Activated T-cell treated with anti-CD3 and anti-CD28 coated beads for 24 hours (primary cell): ENCODE measurements at regions not wholly inside any gene's neighbourhood (a gene's known extent, or its start where the extent isn't known, plus 50 kb on each side); places are given as distances from the start of the nearest gene placed in this dataset.
"Not testable (repeated sequence)": the region's sequence is repeated elsewhere in the genome, so short reads cannot be mapped to it uniquely, and the experiment has no call there.

Source experiments
- DNase-seq: peaks from one replicate; pipeline ENCODE4 v3.0.0-alpha.2; 2020; ENCODE audit warnings: low read depth

DNA sequence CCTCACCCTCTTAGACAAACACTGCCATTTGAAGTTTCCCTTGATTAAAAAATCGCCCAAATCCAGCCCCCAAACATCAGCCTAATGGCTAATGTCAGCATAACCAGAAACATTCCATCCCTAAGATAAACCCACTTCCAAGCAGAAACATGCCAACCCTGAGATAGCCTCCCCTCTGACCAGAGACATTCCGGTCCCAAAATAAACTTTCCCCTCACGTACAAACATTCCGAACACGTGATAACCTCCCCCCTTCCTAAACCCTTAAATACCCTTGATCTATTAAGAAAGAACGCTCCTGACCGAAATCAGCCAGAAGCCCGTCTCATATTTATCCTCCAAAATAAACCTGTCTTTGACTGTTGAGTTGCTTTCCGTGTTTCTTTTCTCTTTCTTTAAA is 237.2 kb downstream of the ASMT start:
- DNase-seq = no peak

DNA sequence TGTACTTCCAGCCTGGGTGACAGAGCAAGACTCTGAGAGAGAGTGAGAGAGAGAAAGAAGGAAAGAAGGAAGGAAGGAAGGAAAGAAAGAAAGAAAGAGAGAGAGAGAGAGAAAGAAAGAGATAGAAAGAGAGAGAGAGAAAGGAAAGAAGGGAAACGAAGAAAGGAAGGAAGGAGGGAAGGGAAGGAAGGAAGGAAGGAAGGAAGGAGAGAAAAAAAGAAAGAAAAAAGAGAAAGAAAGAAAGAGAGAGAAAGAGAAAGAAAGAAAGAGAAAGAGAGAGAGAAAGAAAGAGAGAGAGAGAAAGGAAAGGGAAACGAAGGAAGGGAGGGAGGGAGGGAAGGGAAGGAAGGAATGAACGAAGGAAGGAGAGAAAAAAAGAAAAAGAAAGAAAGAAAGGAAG is 238.6 kb downstream of the ASMT start:
- DNase-seq = no peak

DNA sequence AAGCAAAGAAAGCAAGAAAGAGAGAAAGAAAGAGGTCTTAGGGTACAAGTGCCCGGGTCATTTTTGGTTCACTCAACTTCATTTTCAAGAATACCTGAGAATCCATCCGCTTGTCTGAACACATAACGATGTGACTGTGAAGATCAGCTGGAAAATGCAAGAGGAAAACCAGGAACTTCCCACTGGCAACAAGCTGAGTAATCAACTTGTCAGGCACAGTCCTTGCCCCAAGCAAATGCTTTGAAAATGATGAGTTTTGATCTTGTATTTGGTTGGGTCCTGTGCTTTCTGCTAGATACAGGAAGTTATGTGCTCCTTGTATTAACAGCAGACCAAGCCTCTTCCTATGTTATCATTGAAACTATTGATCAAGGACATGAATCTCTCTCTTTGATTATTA is 239.1 kb downstream of the ASMT start:
- no peak for DNase-seq

DNA sequence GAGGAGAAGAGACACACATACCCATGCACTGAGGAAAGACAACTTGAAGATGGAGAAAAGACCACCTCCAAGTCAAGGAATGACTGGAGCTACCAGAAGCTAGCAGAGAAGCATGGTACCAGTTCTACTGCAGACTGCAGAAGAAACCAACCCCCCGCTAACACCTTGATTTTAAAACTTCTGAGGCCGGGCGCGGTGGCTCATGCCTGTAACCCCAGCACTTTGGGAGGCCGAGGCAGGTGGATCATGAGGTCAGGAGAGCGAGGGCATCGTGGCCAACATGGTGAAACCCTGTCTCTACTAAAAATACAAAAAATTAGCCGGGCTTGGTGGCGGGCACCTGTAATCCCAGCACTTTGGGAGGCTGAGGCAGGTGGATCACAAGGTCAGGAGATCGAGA is 240.0 kb downstream of the ASMT start:
- DNase-seq = not testable (repeated sequence)

DNA sequence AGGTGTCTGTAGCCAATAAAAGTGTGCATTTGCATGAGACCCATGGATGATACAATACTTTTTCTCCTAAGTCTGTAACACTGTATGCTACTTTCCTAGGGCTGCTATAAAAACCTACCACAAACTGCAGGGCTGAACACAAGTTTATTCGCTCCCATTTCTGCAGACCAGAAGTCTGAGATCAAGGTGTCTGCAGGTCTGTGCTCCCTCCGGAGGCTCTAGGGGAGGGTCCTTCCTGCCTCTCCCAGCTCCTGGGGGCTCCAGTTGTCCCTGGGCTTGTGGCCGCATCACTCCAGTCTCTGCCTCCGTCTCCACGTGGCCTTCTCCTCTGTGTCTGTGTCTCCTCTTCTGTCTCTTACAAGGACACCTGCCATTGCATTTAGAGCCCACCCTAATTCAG is 244.4 kb downstream of the ASMT start:
- not testable (repeated sequence) for DNase-seq

DNA sequence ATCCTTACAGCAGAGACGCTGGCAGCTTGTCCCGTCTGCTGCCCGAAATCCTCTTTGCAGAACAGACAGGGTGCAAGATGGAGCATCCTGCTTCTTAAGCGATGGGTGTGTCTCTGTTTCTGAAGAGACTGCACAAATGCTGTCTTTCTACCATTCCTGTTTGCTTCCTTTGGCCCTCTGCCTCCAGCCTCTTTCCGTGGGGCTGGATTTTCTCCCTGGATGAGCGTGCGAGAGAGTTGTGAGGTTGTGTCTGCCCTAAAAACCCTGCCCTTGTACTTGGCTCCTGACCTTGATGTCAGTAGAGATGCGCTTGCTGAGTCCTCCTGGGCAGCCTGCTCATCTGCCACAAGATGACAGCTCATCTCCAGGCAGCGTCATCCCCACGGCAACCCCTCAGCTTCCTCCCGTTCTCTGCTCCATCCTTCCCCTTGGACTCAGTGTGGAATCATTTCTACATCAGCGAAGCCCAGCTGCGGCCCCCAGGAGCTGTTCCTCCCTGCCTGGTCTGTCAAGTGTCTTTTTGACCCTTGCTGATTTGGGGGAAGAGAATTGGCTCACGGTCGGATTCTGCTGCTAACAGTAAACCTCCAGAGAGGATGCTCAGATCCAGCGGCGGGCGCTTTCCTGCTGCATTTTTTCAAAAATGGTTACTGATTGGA is 246.2 kb downstream of the ASMT start:
- DNase-seq = no peak

DNA sequence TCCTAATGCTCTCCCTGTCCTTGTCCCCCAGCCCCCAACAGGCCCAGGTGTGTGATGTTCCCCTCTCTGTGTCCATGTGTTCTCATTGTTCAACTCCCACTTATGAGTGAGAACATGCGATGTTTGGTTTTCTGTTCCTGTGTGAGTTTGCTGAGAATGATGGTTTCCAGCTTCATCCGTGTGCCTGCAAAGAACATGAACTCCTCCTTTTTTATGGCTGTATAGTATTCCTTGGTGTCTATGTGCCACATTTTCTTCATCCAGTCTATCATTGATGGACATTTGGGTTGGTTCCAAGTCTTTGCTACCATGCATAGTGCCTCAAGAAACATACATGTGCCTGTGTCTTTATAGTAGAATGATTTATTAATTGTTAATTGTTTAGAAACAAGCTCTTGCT is 249.1 kb downstream of the ASMT start:
- not testable (repeated sequence) for DNase-seq

DNA sequence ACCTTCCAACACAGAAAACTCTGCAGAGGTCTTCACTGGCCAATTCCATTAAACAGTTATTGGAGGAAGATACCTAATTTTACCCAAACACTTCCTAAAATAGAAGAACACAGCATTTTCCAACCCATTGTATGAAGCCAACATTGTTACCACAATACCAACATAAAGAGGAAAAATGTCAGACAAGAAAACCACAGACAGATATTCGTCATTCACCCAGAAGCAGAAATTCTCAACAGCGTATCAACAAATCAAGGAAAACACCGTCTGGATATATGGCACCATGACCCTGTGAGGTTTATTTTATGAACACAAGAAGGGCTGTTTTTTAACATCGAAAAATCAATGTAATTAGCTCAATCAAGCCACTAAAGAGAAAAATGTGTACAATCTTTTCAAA is 255.6 kb downstream of the ASMT start:
- DNase-seq = no peak

DNA sequence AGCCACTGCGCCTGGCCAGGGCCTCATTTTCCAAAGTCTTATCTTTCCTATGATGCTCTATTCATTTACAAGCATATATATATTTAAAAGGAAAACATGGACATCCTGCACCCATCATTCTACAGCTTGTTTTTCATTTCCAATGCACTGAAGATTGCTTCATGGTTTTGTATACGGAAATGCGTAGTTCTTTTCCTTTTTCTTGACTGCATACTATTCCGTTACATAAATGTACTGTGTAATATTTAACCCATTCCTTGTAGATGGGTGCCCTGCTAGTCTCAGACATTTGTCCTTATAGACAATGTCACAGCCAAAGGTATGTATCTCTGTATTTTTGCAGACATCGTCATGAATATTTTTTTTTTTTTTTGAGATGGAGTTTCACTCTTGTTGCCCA is 257.0 kb downstream of the ASMT start:
- no peak for DNase-seq

DNA sequence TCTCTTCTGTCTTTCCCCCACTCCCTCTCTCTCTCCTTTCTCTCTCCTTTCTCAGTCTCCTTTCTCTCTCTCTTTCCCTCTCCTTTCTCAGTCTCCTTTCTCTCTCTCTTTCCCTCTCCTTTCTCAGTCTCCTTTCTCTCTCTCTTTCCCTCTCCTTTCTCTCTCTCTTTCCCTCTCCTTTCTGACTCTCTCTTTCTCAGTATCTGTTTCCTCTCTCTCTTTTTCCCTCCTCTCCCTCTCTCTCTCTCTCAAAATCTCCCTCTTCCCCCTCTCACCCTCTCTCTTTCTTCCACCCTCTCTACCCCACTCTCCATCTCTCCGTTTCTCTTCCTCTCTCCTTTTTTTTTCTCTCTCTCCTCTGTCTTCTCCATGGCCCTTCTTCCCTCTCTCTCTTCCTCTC is 258.8 kb downstream of the ASMT start:
- no peak for DNase-seq

DNA sequence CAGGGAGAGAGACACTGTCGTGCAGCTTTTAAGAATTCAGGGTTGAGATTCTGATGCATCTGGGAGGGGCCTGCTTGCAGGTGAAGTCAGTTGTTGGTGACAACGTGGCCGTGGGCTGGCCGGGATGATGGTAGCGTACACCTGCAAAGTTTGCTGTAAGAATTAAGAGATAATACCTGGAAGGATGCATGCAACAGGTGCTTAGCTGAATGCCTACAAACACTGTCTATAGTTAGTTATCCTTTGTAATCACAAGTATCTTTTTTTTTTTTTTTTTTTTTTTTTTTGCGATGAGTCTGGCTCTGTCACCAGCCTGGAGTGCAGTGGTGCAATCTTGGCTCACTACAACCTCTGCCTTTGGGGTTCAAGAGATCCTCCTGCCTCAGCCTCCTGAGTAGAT is 259.6 kb downstream of the ASMT start:
- no peak for DNase-seq

DNA sequence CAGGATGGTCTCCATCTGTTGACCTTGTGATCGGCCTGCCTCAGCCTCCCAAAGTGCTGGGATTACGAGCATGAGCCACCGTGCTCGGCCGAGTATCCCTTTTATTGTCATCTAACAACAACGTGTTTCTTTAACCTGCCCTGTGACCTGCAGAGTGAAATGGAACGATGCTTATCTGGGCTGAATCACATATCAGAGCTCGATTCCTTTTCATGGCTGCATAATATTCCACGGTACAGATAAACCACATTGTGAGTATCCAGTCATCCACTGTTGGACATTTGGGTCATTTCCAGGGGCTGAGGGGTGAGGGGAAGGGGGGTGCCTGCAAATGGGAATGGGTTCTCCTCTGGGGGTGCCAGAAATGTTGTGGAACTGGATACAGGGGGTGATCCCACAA is 260.0 kb downstream of the ASMT start:
- no peak for DNase-seq

DNA sequence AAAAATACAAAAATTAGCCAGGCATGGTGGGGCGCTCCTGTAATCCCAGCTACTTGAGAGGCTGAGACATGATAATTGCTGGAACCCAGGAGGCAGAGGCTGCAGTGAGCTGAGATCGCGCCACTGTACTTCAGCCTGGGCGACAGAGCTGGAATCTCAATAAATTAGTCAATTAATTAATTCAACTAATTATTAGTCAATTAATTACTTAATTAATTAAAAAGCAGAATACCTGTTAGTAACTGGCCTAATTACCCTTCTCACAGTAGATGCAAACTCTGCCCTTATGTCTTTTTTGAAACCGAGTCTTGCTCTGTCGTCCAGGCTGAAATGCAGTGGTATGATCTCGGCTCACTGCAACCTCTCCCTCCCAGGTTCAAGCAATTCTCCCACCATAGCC is 261.2 kb downstream of the ASMT start:
- DNase-seq = no peak

DNA sequence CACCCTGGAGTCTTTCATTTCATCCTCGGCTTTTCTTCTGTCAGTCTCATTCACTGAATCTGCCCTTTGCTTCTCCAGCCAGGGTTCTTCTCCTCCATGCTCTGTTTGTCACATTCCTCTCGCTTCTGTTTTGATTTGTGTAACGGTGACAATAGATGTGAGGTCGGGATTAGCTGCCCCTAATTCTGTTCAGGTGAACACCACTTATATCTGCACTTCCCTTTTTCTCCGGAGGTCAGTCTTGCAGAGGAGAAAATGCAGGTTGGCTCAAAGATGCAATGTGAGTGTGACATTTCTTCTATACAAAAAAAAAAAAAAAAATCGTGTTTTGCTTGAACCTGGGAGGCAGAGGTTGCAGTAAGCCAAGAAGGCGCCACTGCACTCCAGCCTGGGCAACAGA is 262.9 kb downstream of the ASMT start:
- no peak for DNase-seq

DNA sequence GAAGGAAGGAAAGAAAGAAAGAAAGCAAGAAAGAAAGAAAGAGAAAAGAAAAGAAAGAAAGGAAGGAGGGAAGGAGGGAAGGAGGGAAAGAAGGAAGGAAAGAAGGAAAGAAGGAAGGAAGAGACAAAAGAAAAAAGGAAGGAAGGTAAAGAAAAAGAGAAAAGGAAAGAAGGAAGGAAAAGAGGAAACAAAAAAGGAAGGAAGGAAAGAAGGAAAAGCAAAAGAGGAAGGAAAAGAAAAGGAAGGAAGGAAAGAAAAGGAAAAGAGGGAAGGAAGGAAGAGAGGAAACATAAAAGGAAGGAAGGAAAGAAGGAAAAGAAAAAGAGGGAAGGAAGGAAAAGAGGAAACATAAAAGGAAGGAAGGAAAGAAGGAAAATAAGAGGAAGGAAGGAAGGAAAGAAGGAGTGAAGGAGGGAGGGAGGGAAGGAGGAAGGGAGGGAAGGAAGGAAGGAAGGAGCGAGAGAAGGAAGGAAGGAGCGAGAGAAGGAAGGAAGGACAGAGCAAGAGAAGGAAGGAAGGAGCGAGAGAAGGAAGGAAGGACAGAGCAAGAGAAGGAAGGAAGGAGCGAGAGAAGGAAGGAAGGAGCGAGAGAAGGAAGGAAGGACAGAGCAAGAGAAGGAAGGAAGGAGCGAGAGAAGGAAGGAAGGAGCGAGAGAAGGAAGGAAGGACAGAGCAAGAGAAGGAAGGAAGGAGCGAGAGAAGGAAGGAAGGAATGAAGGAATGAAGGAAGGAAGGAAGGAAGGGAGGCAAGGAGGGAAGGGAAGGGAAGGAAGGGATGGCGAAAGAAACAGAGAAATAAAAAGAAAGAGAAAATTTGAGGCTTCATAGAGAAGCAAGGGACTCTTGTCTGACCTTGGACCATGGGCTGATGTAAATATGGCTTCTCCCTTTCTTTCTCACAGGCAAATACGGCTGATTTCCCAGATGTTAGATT is 266.3 kb downstream of the ASMT start:
- DNase-seq = not testable (repeated sequence)

DNA sequence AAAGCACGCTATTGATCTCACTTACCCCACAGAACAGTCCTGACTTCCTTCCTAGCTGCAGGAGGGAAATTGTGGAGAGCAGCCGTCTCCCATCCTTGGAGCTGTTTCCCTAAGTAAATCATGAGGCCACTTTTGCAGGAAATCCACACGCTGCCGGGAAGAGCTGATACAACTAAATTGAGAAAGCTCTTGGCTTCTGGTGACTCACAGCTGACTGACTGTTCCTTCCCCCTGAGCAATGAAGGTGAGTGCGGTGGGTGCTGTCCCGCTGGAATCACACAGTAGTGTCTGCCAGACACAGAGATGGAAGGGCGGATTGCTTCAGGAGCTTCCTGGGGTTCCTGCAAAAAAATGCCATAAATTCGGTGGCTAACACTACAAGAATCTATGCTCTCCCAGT is 268.9 kb downstream of the ASMT start:
- no peak for DNase-seq

DNA sequence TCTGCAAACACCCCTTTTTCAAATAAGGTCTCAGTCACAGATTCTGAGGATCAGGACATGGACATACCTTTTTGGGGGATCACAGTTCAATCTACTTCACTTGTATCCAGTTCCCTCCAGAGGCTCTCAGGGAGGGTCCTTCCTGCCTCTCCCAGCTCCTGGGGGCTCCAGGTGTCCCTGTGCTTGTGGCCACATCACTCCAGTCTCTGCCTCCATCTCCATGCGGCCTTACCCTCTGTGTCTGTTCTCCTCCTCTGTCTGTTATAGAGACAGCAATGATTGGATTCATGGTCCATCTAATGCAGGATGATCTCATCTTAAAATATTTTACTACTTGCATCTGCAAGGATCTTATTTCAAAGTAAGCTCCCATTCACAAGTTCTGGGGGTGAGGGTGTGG is 269.6 kb downstream of the ASMT start:
- DNase-seq = no peak

DNA sequence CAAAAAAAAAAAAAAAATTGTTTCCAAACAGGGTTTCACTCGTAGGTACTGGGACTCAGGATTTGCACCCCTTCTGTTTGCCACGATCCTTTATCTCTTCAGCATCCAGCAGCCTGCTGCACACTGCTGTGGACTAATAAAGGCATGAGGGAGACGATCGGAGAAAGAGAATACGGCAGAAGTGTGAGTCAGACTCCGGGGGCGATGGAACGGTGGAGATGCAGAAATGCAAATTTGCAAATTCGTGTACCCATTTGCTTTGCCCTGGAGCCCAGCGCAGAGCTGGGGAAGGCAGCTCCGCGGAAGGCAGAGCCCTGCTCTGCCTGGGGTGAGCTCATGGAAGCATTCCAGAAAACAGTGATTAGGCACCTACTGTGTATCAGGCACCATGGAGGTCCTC is 270.3 kb downstream of the ASMT start:
- DNase-seq = no peak

DNA sequence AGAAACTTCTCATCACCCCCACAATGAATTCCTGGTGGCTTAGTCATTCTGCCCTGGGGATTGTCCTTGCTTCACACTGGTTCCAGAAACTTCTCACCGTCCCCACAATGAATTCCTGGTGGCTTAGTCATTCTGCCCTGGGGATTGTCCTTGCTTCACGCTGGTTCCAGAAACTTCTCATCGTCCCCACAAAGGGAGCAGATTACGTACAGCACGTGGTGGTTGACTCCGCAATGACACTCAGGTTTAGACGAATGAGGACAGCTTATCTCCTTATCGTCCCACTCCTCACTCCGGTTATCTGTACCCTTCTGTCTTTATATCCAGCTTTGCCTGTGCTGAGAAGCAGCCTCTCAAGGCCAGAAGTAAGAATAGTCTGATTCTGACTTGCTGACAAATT is 273.4 kb downstream of the ASMT start:
- DNase-seq = not testable (repeated sequence)

DNA sequence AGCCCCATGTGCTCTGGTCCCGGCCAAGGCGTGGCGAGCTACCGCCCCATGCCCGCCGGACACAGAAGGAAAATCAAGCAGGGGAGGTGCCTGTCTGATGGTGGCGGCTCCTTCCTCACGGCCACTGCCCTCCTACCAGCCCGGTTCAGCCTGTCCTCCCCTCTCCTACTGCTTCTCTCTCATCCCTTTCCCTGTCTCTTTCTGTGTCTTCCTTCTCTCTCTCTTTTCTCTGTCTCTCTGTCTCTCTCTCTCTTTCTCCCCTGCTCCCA is 279.1 kb downstream of the ASMT start:
- DNase-seq = no peak

DNA sequence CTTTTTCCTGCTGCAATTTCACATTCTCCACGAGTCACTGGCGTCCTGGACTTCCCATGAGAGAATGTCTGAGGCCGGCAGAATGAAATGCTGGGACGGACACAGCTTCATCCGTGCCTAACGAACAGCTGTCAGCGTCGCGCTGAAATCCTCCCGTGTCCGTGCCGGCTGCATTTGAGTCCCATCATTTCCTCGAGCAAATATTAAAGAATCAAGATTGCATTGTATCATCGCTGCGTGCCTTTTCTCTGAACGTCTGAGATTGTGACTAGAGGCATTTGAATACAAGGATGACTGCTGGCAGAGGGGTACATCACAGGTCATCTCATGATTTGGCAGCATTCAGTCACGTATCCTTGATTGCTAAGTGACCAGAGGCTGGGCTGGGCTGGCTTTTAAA is 279.9 kb downstream of the ASMT start:
- no peak for DNase-seq

DNA sequence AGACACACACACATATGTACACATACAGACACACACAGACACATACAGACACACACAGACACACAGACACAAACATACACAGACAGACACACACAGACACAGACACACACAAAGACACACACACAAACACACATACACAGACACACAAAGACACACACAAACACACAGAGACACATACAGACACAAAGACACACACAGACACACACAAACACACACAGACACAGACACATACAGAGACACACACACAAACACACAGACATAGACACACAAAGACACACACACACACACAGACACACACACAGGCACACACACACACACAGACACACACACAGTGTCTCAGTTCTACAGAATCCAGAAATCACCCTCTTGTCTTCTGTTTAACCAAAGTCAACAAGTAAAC is 280.7 kb downstream of the ASMT start:
- DNase-seq = no peak

DNA sequence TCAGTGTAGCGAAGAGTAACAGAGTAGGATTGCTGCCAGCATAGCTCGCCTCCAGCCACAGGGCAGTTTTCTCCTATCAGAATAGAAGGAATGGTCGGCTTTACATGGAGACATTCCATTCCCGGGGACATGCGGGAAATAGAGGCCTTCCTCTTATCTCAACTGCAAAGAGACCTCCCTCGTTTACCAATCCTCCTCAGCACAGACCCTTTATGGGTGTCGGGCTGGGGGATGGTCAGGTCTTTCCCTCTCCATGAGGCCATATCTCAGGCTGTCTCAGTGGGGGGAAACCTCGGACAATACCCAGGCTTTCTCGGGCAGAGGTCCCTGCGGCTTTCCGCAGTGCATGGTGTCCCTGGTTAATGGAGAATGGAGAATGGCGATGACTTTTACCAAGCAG is 285.0 kb downstream of the ASMT start:
- DNase-seq = no peak

DNA sequence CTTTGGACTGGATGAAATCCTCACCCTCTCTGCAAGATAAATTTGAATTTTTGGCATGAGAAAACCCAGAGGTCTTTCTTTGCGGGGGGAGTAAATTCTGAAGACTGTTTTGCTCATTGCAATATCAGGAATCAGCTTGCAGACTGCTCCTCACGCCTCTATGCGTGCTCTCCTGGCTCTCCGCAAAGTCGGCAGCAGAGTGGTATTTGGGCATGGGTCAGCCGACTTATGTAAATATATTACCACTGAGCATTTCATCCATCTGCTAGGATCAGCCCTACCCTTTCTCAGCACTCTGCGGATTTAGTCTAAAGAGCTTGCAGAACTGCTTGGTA is 288.0 kb downstream of the ASMT start:
- no peak for DNase-seq
